GM19351 (cell line): ENCODE measurements at regions not wholly inside any gene's neighbourhood (a gene's known extent, or its start where the extent isn't known, plus 50 kb on each side); places are given as distances from the start of the nearest gene placed in this dataset.

Experiments used
- ATAC-seq: cut with Tn5 transposase; IDR thresholded peaks from one replicate; pipeline ENCODE4 v1.9.1; 2021; ENCODE audit warnings: mild to moderate bottlenecking, moderate library complexity; ENCODE audit not compliant: unreplicated experiment

DNA sequence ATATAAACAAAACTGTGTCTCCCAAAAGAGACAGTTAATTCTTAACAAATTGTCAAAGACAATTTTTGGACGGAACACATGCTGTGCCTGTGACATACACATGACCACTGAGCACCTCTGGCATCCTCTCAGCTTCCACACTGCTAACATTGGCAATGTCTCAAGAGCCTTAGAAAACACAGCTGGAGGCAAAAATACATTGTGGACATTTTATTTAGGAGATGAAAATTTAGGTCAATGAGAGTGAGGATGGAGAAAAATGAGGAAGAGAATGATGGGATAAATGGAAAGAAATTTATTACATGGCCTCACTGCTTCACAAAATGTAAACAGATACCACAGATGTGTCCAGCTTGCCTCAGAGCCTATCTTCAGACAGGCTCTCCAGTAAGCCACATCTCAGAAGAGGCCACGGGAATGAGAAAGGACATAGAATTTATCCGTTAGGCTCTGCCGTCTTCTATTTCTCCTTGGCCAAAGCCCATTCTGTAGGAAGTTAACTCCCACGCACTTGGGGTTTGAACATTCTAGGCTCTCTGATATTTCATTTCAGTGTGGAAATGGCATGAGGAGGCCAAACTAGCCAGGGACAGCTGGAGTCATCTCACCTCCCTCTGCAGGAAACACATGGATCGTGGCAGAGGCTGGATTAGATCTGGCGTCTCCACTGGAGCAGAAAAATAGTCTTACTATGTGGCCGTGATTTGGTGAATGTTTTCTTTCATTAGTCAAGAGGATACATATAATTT lies 519.4 kb upstream of the DSEL start:
- ATAC-seq = no peak

DNA sequence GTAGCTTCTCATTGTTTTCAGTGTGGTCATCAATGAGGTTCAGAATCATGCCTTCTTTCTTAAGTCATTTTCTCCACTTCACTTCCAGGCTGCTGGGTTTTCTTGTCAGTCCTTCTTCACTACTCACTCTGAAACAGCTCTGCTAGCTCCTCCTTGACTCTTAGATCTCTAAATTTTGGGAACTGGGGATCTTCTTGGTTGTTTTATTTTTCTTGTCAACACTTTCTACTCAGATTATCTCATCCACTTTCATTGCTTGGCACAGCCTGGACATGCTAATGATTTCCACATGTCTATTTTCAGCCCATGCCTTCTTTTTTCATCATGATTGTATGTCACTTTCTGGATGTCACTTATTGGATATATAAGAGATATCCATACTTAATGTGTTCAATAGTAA lies 517.8 kb upstream of the DSEL start:
- ATAC-seq = no peak

DNA sequence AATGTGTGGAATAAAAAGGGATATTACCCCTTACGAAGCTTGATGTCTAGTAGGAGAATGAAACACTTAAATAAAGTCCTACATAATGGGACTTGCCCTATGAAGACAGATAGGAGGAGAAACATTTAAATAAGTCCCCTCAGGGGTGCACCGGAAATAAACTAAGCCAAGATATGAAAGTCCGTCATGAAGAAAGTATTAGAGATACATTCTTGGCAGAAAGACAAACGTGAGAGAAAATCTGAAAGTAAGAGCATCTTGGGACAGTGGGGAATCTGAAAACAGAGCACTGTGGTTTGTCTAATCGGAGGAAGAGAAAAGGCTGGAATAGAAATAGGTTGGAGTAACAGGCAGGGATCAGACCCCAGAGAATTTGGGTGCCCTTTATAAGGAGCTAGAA lies 516.9 kb upstream of the DSEL start:
- ATAC-seq = no peak

DNA sequence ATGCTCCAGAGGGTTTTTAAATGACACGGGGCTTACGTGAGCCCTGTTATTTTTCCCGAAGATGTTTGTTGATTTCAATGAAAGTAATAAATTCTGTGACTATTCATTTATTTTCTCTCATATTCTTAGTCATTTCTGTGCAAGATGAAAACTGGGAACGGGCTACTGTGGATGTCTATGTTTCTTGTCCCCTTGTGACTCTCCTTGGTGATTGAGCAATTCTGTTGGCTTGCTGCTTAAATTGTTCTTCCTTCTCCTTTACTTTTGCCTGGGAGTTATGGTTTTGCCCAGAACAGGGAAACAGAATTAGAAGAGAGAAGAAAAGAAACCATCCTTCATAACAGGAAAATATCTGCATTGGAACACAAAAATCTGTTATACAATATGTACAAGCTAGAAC lies 508.2 kb upstream of the DSEL start:
- ATAC-seq = no peak

DNA sequence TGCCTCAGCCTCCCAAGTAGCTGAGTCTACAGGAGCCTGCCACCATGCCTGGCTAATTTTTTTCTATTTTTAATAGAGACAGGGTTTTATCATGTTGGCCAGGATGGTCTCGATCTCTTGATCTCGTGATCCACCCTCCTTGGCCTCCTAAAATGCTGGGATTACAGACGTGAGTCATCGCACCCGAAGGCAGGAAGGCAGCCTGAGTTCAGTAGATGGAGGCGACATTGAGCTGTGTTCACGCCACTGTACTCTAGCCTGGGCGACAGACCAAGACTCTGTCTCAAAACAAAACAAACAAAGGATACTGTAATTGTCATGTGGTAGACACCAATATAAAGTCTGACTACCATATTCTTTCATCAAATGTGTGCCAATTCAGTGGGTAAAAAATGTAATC lies 500.9 kb upstream of the DSEL start:
- no peak for ATAC-seq

DNA sequence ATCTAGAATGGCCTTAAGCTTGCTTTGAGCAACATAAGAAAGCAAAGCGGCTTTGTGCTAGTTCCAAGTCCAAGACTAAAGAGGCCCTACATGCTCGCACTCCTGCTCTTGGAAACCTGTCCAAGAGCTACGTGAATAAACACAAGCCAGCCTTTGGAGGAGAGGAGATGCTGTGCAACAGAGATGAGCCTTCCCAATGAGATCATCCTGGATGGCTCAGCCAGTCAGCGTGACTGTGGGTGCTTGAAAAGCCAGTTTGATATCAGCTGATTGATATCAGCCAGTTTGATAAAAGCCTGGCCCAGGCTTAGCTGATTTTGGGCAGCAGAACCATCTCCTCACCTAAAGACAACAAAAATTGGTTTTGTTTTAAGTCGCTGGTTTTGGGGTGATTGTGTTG lies 481.0 kb upstream of the DSEL start:
- ATAC-seq = no peak

DNA sequence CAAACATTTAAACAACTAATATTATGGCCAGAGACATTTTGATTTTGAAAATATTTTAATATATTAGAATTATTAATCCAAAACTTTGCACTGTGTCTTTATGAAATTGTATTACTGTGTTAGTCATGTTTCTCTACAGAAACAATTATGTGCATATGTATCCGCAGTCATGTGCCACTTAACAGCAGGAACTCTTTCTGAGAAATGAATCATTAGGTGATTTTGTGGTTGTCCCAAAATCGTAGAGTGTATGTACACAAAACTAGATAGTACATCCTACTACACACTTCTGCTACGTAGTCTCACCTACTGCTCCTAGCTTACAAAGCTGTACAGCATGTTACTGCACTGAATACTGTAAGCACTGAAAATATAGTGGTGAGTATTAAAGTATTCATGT lies 479.2 kb upstream of the DSEL start:
- ATAC-seq = no peak

DNA sequence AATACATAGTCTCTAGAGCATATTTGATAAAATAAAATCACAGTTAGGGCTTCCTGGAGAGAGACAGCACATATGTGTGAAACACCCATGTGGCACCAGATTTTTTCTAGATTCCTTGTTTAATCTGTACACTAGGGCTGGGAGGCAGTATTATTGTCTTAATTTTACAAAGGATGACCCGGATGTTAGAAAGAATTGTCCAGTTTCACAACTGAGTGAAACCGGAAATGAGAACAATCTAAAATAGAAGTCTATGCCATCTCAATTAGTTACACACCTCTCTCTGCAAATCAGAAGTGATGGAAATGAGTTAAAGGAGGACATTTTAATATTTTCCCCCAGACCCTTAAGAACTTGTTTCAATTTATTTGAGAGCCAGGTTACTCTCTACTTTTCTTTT lies 463.7 kb upstream of the DSEL start:
- ATAC-seq = no peak

DNA sequence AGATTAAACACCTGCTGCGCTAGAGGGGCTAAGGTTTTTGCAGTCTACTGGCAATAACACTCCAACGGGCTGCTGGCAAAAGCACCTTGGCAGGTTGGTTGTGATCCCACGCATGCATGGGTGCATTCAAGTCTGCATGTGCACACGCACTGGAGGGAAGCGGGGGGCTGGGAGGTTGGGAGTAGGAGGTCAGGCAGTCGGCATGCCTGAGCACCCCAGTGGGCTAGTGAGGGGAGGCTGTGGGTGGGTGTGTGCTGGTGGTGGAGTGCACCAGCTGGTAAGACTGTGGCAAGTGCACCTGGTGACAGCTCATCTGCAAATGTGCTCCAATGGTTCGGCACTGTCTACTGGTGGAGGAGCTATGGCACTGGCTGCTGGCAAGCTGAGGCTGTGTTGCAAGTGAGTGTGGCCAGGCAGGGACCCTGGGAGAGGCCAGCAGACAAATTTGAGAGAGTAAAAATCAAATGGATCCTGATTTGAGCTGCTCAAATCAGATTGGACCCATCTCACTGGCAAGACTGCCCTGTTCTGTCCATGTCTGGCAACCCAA lies 460.6 kb upstream of the DSEL start:
- no peak for ATAC-seq

DNA sequence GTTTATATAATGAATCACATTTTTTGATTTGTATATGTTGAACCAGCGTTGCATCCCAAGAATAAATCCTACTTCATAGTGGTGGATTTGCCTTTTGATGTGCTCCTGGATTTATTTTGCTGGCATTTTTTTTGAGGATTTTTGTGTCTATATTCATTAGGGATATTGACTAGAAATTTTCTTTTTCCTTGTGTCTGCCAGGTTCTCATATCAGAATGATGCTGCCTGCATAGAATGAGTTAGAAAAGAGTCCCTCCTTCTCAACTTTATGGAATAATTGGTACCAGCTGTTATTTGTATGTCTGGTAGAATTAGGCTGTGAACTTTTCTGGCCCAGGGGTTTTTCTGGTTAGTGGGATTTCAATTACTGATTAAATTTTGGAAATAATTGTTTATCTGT lies 457.4 kb upstream of the DSEL start:
- ATAC-seq = no peak

DNA sequence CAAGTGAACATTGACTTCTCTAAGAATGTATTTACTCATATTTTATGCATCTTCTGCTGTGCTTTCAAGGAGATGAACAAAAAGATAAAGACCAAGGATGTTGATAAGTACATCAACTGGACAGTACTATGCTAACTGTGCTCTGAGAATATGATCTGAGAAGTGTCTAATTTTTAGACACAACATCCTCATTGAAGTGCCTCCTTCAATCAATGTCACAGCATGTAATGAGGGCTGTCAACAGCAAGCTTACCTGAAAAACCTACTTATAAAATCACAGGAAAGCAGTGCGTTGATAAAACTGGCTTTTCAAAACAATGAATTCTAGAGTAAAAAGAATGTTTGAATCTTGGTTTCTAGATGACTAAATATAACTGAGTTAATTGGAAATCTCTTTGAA lies 452.9 kb upstream of the DSEL start:
- ATAC-seq = no peak

DNA sequence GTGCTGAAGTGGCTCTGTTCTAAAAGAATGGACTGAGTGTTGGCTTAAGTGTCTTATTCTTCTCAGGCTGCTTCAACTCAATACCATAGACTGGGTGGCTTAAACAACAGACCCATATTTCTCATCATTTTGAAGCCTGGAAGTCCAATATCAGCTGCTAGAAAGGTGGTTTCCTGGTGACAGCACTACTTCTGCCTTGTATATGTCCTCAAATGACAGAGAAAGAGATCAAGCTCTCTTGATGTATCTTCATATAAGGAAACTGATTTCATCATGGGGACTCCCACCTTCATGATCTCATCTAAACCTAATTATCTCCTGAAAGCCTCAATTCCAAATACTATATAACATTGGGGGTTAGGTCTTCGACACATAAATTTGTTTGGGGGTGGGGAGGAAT lies 449.7 kb upstream of the DSEL start:
- no peak for ATAC-seq

DNA sequence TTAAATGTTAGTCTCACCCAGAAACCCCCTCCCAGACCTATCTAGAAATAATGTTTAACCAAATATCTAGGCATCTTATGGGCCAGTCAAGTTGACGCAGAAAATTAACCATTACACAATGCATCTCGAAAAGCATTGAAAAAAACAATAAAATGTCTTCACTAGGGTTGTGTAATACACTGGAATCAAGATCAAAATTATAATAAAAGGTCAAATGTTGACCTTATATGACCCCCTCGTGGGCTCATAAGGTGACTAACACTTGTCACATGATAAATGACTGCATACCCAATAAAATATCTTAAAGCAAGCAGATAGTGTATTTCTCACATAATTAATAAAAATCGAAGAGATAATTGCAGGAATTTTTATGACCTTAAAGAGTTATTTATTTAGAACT lies 447.9 kb upstream of the DSEL start:
- ATAC-seq = no peak

DNA sequence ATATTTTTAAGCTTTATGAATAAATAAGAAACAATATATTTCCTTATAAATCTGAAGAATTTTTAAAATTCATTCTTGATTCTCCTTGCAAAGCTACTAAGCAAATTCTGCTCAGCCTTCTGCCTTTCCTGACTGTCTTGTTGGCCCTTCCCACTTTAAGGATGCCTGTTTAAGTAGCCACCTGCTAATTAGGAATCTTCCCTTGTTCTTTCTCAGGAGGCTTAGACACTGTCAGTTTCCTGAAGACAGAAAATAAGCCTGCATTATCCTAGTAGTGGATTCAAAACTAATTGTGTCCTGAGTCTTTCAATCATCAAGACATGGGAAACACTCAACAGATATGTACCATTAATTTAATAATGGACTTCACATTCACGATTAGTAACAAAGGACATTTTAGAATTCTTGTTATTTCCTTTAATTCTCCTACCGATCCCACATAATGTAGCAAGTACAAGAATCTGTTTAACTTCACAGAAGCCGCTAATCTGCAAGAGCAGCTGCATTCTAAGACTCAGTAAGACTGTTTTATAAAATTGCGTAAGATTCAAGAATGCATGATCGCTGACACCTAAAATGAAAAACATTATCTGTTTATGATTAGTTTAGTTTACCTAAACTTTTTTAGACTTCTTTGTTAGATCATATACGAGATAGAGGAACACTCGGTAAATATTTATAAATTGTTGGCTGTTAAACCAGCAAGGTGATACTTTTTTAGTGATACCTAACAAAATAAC lies 445.4 kb upstream of the DSEL start:
- no peak for ATAC-seq

DNA sequence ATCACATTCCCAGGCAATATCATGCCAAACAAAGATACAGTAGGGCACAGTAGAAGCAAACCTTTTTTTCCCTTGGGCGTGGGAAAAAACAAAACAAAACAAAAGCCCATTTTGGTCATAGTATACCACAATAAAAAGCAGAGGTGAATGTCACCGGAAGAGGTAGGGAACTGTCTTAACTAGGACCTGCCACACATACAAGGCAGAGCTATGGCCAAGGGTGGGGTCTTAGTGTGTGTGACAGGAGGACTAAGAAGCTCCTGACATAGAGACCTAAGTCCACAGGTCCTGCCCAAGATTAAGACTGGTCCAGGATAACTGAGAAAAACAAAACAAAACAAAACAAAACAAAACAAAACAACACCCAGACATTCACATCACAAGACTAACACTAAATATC lies 441.2 kb upstream of the DSEL start:
- no peak for ATAC-seq

DNA sequence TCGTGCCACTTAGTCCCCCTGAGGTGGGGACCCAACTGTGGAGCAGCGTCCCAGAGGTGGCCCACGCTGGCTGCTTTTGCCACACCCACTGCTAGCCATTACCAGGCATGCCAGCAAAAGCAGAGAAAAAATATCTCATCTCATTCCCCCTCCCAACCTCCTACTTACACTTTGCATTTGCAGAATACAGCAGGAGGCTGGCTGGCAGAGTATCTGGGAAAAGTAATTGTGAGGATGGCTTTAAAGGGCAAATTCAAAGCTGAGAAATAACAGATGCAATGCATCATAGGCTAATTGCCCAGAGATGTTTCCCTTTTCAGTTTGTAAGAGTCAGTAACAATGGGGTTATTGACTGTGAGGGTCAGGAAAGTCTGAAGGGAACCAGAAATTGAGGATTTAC lies 438.1 kb upstream of the DSEL start:
- ATAC-seq = no peak

DNA sequence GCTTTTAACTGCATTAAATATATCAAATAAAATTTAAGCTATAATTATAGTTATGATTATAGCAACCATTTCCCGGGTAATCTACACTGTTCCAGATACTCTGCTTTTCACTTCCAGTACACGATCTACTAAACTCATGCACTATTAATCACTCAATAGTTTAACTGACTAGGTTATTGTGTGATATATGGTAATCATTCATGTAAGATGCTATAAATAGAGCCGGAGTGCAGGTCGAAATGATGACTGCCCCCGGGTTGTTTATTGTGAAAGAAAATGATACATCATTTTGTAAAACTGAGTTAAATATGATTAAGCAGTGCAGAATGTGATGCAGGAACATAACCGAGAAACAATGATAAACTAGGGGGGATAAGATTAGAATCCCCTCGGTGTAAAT lies 434.6 kb upstream of the DSEL start:
- no peak for ATAC-seq

DNA sequence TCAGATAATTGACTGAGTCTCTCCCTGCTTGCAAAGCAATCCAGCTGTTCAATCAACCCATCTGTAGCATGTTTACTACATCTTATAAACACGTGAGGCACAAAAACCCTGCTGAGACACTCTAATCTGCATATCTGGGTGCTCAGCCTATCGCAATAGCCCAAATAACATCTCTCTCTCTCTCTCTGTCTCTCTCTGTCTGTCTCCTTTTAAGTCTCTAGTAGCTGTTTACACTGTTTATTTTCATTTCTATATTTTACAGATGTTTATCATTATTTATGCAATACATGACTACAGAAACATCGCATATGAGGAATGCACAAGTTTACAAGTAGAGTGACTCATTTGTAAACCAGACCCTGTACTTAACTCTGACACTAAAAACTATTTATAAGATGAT lies 422.1 kb upstream of the DSEL start:
- ATAC-seq = no peak

DNA sequence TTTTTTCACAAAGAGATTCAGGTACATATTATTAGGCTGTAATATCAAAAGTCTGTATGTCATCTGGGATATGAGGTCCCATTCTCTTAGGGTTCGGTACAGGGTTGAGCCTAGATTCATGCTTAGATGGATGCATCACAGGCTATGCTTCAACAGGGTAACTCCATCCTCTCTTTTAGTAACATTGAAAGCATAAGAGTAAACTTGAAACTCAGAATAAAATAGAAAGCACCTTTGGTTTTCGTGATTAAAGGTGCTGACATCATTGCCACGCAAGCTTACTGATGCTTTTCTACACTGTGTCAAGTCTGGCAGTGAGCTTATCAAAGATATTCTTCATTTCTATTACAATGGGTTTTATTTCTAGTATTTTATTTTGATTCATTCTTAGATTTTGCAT lies 419.1 kb upstream of the DSEL start:
- no peak for ATAC-seq

DNA sequence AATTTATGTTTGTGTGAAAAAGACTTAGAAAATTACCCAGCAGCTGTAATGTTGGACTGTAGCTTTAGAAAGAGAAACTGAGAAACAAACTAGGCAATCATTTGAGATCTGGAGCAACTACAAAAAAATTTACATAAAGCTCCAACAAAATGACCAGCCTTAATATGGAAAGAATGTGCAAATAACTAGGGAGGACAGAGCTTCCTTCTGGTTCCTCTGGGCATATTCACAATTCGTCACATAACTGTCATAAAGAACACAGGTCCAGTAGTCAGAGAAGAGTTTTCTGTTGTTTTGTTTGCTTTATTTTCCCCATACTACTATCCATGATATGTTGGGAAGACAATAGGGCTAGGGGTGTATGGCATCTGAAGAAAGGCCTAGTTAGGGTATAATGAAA lies 416.8 kb upstream of the DSEL start:
- ATAC-seq = no peak

DNA sequence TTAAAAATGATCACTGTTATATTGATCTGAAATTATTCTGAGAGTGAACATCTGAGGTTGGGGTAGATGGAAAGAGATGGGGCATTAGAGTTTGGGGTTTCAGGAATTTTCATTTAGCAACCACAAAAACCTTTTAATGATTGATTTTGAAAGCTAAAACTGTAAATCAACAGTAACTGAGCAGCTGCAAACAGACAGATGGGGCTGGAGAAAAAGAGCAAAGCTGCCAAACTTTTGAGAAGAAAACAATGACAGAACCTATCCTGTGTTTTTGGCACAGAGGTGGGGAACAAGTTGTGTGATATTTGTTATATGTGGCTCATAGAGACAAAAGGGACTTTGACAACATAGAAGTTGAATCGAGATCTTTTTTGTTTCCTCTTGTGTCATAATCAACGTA lies 415.8 kb upstream of the DSEL start:
- no peak for ATAC-seq
